AG09309 (cell line): ENCODE measurements at regions not wholly inside any gene's neighbourhood (a gene's known extent, or its start where the extent isn't known, plus 50 kb on each side); places are given as distances from the start of the nearest gene placed in this dataset.

Source experiments
- DNase-seq: peaks from one replicate; pipeline ENCODE4 v3.0.0-alpha.2; 2010; ENCODE audit warnings: low read depth
- H3K4me3 ChIP-seq: 2 replicates; pipeline ENCODE4 v1.5.1; 2011; ENCODE audit warnings: mild to moderate bottlenecking, low read depth, low read length, moderate library complexity; ENCODE audit not compliant: control insufficient read depth
- TF ChIP-seq, protein P1 (sequence below): IDR thresholded peaks from 2 replicates; pipeline ENCODE4 v1.5.1; 2011; ENCODE audit warnings: mild to moderate bottlenecking, low read depth, low read length, inconsistent platforms; ENCODE audit not compliant: insufficient read depth, control insufficient read depth; ENCODE audit errors: missing control alignments

DNA sequence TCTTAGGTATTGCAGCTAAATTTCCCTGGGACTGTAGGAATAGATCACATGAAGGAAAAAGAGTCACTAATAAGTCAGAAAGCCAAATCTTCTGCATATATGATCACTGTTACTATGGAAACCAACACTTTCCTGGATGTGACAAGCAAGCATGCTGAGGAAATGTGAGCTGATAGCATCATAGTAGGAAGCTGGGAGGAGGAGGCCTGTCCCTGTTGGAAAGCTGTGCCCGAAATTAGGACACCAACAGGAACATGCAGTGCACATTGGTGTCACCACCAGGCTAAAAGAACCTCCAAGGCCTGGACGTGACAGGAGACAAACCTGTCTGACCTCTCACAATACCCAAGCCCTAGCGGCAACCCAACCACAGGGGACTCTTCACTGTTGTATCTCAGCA lies 181.9 kb upstream of the PCSK2 start:
- DNase-seq, result no peak
- H3K4me3 ChIP-seq, result no peak overlapping the region
- TF ChIP-seq, protein P1, sequence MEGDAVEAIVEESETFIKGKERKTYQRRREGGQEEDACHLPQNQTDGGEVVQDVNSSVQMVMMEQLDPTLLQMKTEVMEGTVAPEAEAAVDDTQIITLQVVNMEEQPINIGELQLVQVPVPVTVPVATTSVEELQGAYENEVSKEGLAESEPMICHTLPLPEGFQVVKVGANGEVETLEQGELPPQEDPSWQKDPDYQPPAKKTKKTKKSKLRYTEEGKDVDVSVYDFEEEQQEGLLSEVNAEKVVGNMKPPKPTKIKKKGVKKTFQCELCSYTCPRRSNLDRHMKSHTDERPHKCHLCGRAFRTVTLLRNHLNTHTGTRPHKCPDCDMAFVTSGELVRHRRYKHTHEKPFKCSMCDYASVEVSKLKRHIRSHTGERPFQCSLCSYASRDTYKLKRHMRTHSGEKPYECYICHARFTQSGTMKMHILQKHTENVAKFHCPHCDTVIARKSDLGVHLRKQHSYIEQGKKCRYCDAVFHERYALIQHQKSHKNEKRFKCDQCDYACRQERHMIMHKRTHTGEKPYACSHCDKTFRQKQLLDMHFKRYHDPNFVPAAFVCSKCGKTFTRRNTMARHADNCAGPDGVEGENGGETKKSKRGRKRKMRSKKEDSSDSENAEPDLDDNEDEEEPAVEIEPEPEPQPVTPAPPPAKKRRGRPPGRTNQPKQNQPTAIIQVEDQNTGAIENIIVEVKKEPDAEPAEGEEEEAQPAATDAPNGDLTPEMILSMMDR, result no peak

DNA sequence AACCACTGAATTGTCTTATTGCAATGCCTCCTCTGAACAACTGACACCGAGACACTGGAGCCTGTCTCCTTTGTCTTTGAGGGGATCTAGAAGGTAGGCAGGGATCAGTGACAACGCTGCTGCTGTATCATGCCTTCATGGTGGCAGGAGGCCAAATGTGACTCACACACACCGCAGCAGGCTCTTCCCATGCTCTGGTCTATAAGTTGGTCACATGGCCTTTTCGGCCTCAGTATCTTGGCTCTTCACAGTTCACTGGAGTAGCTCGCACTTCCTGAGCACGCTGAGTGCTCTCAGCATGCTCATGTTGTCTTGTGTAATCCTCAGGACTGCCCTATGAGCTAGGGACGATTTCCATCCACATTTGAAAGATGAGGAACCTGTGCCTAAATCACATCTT lies 167.4 kb upstream of the PCSK2 start:
- no peak for DNase-seq
- H3K4me3 ChIP-seq, result no peak overlapping the region
- TF ChIP-seq, protein P1, result no peak

DNA sequence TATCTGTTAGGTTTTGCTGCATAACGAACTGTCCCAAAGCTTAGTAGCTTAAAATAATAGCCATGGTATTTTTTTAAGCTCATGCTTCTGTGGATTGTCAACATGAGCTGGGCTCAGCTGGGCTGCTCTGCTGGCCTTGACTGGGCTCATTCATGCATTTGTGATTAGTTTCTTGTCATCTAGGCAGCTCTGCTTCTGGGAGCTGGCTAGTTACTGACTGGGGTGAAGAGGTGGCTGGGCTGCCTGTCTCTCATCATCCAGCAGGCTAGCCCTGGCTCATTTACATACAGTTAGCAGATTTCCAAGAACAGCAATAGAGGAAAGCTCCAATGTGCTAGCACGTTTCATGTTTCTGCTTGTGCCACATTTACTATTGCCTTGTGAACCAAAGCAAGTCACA lies 165.1 kb upstream of the PCSK2 start:
- TF ChIP-seq, protein P1, result no peak
- DNase-seq, result no peak
- H3K4me3 ChIP-seq, result no peak overlapping the region

DNA sequence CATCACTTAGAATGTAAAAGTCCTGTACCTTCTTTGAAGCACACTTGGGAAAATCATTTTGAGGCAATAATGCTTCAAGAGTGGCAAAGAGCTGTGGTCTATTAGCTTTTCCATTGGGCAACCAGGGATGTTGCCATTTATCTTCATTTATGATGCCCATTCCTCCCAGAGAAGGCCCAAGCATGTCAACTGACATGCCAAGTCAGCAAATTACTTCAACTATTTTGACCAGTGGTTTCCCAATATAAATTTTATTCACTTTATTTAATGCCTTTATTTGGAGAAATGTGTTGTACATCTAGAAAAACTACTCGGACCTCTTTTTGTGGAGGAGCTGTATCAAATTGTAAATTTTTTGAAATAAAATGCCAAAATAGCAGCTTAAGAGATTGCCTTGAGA lies 164.1 kb upstream of the PCSK2 start:
- TF ChIP-seq, protein P1, result no peak
- DNase-seq, result no peak
- H3K4me3 ChIP-seq, result no peak overlapping the region

DNA sequence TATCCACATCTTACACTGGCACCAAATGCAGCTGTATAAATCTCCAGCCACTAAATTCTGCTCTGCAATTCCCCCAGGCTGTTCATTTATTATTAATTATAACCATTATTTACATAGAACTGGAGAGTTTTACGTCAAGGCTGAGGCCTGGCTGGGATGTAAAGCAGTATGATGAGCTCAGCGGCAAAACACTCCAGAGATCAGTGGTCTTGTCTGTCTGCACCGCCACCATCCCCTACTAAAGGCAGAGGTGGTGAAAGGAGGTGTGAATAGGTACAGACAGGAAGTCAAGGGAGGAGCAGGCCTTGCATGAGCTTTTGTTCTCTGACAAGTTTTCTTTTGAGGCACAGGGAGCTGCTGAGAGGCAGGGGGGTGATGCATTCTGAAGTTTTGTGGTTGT lies 159.9 kb upstream of the PCSK2 start:
- no peak overlapping the region for H3K4me3 ChIP-seq
- DNase-seq, result no peak
- TF ChIP-seq, protein P1, result no peak

DNA sequence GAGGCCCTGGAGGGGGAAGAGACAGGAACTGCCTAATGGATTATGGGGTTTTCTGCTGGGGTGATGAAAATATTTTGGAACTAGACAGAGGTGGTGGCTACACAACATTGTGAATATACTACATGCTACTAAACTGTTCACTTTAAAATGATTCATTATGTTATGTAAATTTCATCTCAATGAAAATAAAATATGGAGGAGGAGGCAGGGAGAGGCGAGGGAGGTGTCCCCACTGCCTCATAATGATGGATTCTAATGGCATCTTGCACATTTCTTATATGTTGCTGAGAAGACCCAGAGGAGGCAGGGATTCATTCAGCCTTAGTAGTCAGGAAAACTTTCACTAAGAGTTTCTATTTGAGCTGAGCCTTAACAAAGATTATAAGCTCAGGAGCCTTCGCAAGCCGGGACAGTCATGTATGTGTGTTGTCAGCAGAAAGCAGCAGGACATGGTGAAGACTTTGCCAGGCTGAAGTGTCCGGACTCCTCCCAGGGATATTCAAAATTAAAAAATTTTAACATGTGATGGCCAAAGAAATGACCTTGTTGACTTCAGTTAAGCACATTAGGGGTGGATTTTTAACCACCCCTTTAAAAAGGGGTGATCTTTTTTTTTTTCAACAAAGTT lies 158.6 kb upstream of the PCSK2 start:
- no peak for DNase-seq
- no peak overlapping the region for H3K4me3 ChIP-seq
- TF ChIP-seq, protein P1, result no peak

DNA sequence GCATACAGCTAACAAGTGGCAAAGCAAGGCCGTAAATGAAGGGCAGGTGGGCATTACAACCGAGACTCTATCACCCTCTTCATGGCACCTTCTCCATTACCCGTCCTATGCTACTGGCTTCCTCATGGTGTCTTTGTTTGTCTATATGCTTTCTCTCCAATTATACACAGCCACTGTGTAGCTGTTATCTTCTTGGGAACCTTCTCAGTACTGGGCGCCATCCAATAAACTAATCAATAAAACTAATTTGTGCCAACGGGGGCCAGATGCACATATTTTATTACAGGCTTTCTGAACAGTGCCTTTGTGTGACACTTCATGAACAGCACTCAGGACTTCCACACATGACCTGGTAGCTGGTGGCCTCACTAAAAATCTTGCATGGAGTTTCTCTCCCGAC lies 149.8 kb upstream of the PCSK2 start:
- no peak for DNase-seq
- TF ChIP-seq, protein P1, result no peak
- H3K4me3 ChIP-seq, result no peak overlapping the region
